Keratinocyte (primary cell): ENCODE measurements at regions not wholly inside any gene's neighbourhood (a gene's known extent, or its start where the extent isn't known, plus 50 kb on each side); places are given as distances from the start of the nearest gene placed in this dataset.

ENCODE experiments used
- DNase-seq: peaks from one replicate; pipeline ENCODE4 v3.0.0-alpha.2; 2011; ENCODE audit warnings: low read depth, missing footprints, low spot score
- FAIRE-seq: peaks from 2 replicates; lab custom pipeline; 2011; peaks lifted over from hg19 to GRCh38; lab: Jason Lieb, UNC
- H2AFZ ChIP-seq: 2 replicates; pipeline ENCODE4 v1.6.0; 2012; ENCODE audit warnings: low read length, control low read depth, inconsistent platforms; ENCODE audit not compliant: control insufficient read depth
- H3K27ac ChIP-seq: 2 replicates; pipeline ENCODE4 v1.5.1; 2011; ENCODE audit warnings: low read length; ENCODE audit not compliant: control insufficient read depth, insufficient read depth
- H3K27me3 ChIP-seq: 3 replicates; pipeline ENCODE4 v1.6.0; 2011; ENCODE audit warnings: low read length; ENCODE audit not compliant: control insufficient read depth, insufficient read depth; ENCODE audit errors: extremely low read depth
- H3K36me3 ChIP-seq, 2 experiments: 2 replicates in 1 of 2; 3 replicates in 1 of 2; pipeline ENCODE4 v1.5.1; 2011; ENCODE audit warnings: low read length in 2 of 2, mild to moderate bottlenecking in 1 of 2; ENCODE audit not compliant: control insufficient read depth in 2 of 2, insufficient read depth in 2 of 2; ENCODE audit errors: extremely low read depth in 1 of 2
- H3K4me1 ChIP-seq: 3 replicates; pipeline ENCODE4 v1.5.1; 2011; ENCODE audit warnings: low read length; ENCODE audit not compliant: control insufficient read depth, insufficient read depth; ENCODE audit errors: extremely low read depth
- H3K4me2 ChIP-seq: 3 replicates; pipeline ENCODE4 v1.6.0; 2011; ENCODE audit warnings: low read depth, low read length; ENCODE audit not compliant: control insufficient read depth, insufficient read depth; ENCODE audit errors: extremely low read depth
- H3K4me3 ChIP-seq, 3 experiments: fragments of 200-600 bp in 1 of 3; sonication (generic) in 1 of 3; 2 replicates in 2 of 3; 3 replicates in 1 of 3; pipeline ENCODE4 v1.5.1; 2011 to 2016; ENCODE audit warnings: low read length in 3 of 3, mild to moderate bottlenecking in 3 of 3, control low read depth in 2 of 3, inconsistent platforms in 1 of 3, low read depth in 1 of 3, mixed read lengths in 1 of 3, mixed run types in 1 of 3, moderate library complexity in 1 of 3; ENCODE audit not compliant: control insufficient read depth in 2 of 3, insufficient read depth in 2 of 3; ENCODE audit errors: extremely low read depth in 1 of 3
- H3K79me2 ChIP-seq: 2 replicates; pipeline ENCODE4 v1.6.0; 2012; ENCODE audit warnings: low read length; ENCODE audit not compliant: control insufficient read depth, insufficient read depth
- H3K9ac ChIP-seq: 3 replicates; pipeline ENCODE4 v1.6.0; 2011; ENCODE audit warnings: low read length; ENCODE audit not compliant: control insufficient read depth, insufficient read depth; ENCODE audit errors: extremely low read depth
- H3K9me1 ChIP-seq: 3 replicates; pipeline ENCODE4 v1.6.0; 2011; ENCODE audit warnings: low read length; ENCODE audit not compliant: control insufficient read depth, insufficient read depth; ENCODE audit errors: extremely low read depth
- H3K9me3 ChIP-seq: 2 replicates; pipeline ENCODE4 v1.5.1; 2012; ENCODE audit warnings: low read depth, low read length; ENCODE audit not compliant: control insufficient read depth
- H4K20me1 ChIP-seq: 3 replicates; pipeline ENCODE4 v1.6.0; 2011; ENCODE audit warnings: low read length; ENCODE audit not compliant: control insufficient read depth, insufficient read depth; ENCODE audit errors: extremely low read depth
- CTCF ChIP-seq, 3 experiments: IDR thresholded peaks in 1 of 3; conservative IDR thresholded peaks in 1 of 3; optimal IDR thresholded peaks in 1 of 3; 2 replicates in 2 of 3; 3 replicates in 1 of 3; pipeline versions ENCODE3 to v1.5.1; 2011; ENCODE audit warnings: low read length in 3 of 3, mild to moderate bottlenecking in 3 of 3, moderate library complexity in 2 of 3, control low read depth in 1 of 3, inconsistent platforms in 1 of 3; ENCODE audit not compliant: insufficient read depth in 2 of 3; ENCODE audit errors: extremely low read depth in 1 of 3
- EZH2 ChIP-seq: IDR thresholded peaks from one replicate; pipeline ENCODE4 v1.6.1; 2012; ENCODE audit warnings: inconsistent platforms, mild to moderate bottlenecking, low read length, moderate library complexity
- dilution Hi-C: fragments of 300-500 bp; cut with MboI; formaldehyde crosslinking; loops from one replicate; pipeline ENCODE4 v1.7.0; 2020; ENCODE audit warnings: low sequenced_read_pairs; ENCODE audit not compliant: extremely low pct_ligation_motif_present

GRCh38 chr2:185188656-185189055 is 549.9 kb upstream of the FSIP2 start:
- Histone ChIP-seq H3K4me3 (no peak overlapping the region), H3K27me3 (no peaks in the 10 kb centered on the region), H3K79me2 (no peaks in the 10 kb centered on the region), H3K27ac (no peak overlapping the region), H3K9me1 (no peaks in the 10 kb centered on the region), H3K4me2 (no peak overlapping the region), H2AFZ (no peak overlapping the region), H3K36me3 (no peaks in the 10 kb centered on the region), H4K20me1 (no peaks in the 10 kb centered on the region), H3K9me3 (no peaks in the 10 kb centered on the region), H3K9ac (no peak overlapping the region), H3K4me1 (no peaks in the 10 kb centered on the region)
- TF ChIP-seq EZH2, result no peak
- no peak for TF ChIP-seq CTCF (optimal IDR thresholded peaks at IDR 0.05 in 1 of 3, IDR thresholded peaks at IDR 0.05 in 1 of 3, conservative IDR thresholded peaks at IDR 0.05 in 1 of 3; ENCODE audit: extremely low read depth in 1 of 3, insufficient read depth in 2 of 3, low read length in 3 of 3)
- DNase-seq, result no peak
- dilution Hi-C loops, result no loop called here
- FAIRE-seq, result no peak

GRCh38 chr2:185201063-185201462 is 537.5 kb upstream of the FSIP2 start:
- Histone ChIP-seq H3K4me3 (no peak overlapping the region), H3K4me2 (no peak overlapping the region), H3K27ac (no peak overlapping the region), H3K9me1 (no peaks in the 10 kb centered on the region), H3K4me1 (no peaks in the 10 kb centered on the region), H3K79me2 (no peaks in the 10 kb centered on the region), H2AFZ (no peak overlapping the region), H3K27me3 (no peaks in the 10 kb centered on the region), H3K9me3 (no peaks in the 10 kb centered on the region), H3K9ac (no peak overlapping the region), H3K36me3 (no peaks in the 10 kb centered on the region), H4K20me1 (no peaks in the 10 kb centered on the region)
- dilution Hi-C loops, result no loop called here
- FAIRE-seq, result no peak
- no peak for DNase-seq
- TF ChIP-seq CTCF (optimal IDR thresholded peaks at IDR 0.05 in 1 of 3, IDR thresholded peaks at IDR 0.05 in 1 of 3, conservative IDR thresholded peaks at IDR 0.05 in 1 of 3; ENCODE audit: extremely low read depth in 1 of 3, insufficient read depth in 2 of 3, low read length in 3 of 3) (no peak), EZH2 (no peak)
